HG03439 (cell line): ENCODE measurements at regions not wholly inside any gene's neighbourhood (a gene's known extent, or its start where the extent isn't known, plus 50 kb on each side); places are given as distances from the start of the nearest gene placed in this dataset.
"Not testable (repeated sequence)": the region's sequence is repeated elsewhere in the genome, so short reads cannot be mapped to it uniquely, and the experiment has no call there.

Experiments used
- ATAC-seq: cut with Tn5 transposase; IDR thresholded peaks from one replicate; pipeline ENCODE4 v1.9.1; 2021; ENCODE audit warnings: mild to moderate bottlenecking, moderate library complexity; ENCODE audit not compliant: unreplicated experiment

GRCh38 chr7:85805656-85806055, 618.8 kb upstream of the SEMA3D start:
- no peak for ATAC-seq

GRCh38 chr7:85805249-85805648, 618.4 kb upstream of the SEMA3D start:
- ATAC-seq: no peak

- ATAC-seq: no peak
These were observed 615.4 kb upstream of the SEMA3D start for GRCh38 chr7:85802211-85802610.

- no peak for ATAC-seq
These were observed 610.1 kb upstream of the SEMA3D start for GRCh38 chr7:85796956-85797355.

- not testable (repeated sequence) for ATAC-seq
These were observed 604.2 kb upstream of the SEMA3D start for GRCh38 chr7:85791098-85791497.

GRCh38 chr7:85781606-85782005, 594.8 kb upstream of the SEMA3D start:
- ATAC-seq: no peak

GRCh38 chr7:85776691-85777345, 590.0 kb upstream of the SEMA3D start:
- ATAC-seq: no peak

- no peak for ATAC-seq
These were observed 588.6 kb upstream of the SEMA3D start for GRCh38 chr7:85775431-85775830.

- ATAC-seq: no peak
These were observed 588.1 kb upstream of the SEMA3D start for GRCh38 chr7:85774986-85775385.

GRCh38 chr7:85773116-85773728, 586.4 kb upstream of the SEMA3D start:
- ATAC-seq: no peak

- ATAC-seq: no peak
These were observed 584.7 kb upstream of the SEMA3D start for GRCh38 chr7:85771516-85771915.

GRCh38 chr7:85770332-85770731, 583.5 kb upstream of the SEMA3D start:
- ATAC-seq: no peak

- no peak for ATAC-seq
These were observed 578.9 kb upstream of the SEMA3D start for GRCh38 chr7:85765698-85766298.

- ATAC-seq: no peak
These were observed 577.2 kb upstream of the SEMA3D start for GRCh38 chr7:85764034-85764433.

GRCh38 chr7:85757348-85757747, 570.5 kb upstream of the SEMA3D start:
- ATAC-seq: no peak

GRCh38 chr7:85750454-85750949, 563.6 kb upstream of the SEMA3D start:
- ATAC-seq: peak; percentile 95

- ATAC-seq: peak; percentile 45
These were observed 563.0 kb upstream of the SEMA3D start for GRCh38 chr7:85749696-85750453.

GRCh38 chr7:85748861-85749260, 562.0 kb upstream of the SEMA3D start:
- ATAC-seq: no peak

GRCh38 chr7:85737426-85737825, 550.6 kb upstream of the SEMA3D start:
- no peak for ATAC-seq

GRCh38 chr7:85736085-85736484, 549.2 kb upstream of the SEMA3D start:
- ATAC-seq: no peak

GRCh38 chr7:85734823-85735222, 548.0 kb upstream of the SEMA3D start:
- no peak for ATAC-seq
